Dermis blood vessel endothelial cell (primary cell): ENCODE measurements at regions not wholly inside any gene's neighbourhood (a gene's known extent, or its start where the extent isn't known, plus 50 kb on each side); places are given as distances from the start of the nearest gene placed in this dataset.
"Not testable (repeated sequence)": the region's sequence is repeated elsewhere in the genome, so short reads cannot be mapped to it uniquely, and the experiment has no call there.

Experiments used
- DNase-seq: peaks from one replicate; pipeline ENCODE4 v3.0.0; 2010

DNA sequence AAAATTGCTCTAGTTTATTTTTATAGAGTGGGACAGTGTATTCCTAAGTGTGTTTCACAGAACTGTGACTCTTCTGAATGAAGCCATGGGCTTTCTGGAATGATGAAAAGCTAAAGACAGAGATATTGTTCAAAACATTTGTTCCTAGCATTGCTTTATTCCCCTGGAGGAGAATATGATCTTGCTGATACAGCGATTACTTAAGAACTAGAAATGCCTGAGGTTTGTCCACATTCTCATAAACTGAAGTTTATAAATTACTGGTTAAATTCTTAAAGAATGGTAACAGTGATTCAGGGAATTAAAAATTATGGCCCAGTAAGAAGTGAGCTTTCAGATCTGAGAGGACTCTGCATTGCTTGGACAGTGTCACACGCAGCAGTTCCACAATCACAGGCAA, 690.3 kb downstream of the FAM181B start:
- DNase-seq, result no peak

DNA sequence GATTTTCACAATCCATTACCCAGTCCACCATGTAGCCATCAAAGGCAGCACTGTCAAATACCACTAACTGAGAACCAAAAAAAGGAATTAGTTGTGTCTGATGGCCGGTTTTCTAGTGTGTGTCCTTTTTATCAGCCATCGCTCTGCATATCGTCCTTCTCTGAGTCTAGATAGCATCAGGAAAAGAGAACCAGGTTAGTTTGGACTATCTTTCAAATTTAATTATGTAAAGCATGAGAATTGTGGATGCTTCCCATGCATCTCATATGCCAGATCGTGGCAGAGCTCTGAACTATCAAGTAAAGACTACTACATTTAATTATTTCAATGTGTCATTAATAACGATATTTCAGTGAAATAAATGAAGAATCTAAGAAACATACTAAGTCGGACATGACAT, 691.9 kb downstream of the FAM181B start:
- no peak for DNase-seq

DNA sequence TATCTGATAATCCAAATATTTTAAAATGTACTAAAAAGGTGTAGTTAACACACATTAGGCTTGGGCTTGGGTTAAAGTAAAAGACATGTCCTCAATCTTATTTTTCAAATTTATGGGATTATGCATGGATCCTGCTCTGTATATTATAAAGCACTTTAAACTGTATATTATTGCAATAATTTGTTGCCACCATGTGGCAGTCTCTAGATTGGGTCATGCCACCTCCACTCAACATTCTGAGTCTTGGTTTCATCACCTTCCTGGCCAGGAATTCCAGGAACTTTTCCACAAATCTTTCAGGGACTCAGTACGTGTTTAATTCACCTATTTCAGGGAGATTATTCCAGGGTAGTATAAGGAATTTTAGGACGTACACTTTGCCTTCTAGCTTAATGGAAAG, 695.5 kb downstream of the FAM181B start:
- DNase-seq, result no peak

DNA sequence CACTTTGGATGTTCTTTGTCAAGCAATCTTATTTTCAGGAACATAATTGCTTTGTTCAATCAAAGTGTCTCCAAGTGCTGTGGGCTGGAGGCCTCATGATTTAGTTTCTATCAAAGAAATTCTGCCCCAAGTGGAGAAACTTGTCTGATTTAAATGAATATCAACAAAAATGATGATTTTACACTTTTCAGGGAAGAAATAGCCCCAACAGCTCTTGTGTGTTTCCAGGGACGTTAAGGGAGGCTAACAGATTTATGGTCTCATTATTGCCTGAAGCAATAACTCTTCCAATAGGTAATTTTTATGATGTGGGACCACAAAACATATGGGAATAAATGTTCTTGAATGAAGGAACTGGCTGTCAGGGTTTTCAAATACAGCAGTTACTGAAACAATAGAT, 699.1 kb downstream of the FAM181B start:
- no peak for DNase-seq

DNA sequence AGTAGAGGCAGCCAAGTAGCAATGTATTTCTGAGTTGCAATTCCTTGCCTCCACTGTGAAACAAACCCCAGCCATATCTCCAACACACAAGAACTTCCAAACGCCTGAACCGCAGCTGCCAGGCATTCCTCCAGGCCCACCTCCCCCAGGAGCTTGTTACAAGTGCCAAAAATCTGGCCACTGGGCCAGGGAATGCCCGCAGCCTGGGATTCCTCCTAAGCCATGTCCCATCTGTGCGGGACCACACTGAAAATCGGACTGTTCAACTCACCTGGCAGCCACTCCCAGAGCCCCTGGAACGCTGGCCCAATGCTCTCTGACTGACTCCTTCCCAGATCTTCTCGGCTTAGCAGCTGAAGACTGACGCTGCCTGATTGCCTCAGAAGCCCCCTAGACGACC, 706.3 kb downstream of the FAM181B start:
- not testable (repeated sequence) for DNase-seq

DNA sequence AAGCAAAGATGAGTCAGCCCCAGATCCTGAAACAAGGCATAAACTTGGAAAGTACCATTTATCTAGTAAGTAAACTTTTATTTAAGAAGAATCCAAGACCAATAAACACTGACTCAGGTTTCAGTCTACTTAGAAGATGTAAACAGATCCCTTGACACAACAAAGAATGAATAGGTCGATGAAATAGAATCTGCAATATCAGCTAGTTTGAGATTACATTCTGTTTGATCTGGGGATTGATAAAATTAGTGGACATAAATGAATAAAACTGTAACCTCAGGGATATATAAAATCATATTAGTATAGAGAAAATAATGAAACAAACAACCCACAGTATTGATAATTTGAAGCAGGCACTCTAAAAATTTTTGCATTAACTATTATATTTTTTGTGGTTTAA, 708.9 kb downstream of the FAM181B start:
- no peak for DNase-seq

DNA sequence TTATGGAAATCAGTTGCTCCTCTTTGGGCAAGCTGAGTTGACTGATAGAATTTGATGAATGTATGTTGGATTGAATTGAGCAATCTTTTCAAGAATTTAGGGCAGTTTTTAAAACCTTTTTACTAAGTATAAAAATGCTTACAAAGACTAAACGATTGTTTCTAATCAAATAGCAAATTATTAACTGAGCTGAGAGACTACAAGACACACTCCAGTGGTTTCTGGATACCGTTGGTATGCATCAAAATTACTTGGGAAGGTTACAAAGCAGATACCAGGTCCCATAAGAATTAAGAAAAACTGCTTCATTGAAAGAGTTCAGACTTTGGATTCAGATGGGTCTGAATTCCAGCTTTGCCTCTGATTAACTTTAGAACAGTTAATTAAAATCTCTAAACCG, 721.4 kb downstream of the FAM181B start:
- DNase-seq, result no peak

DNA sequence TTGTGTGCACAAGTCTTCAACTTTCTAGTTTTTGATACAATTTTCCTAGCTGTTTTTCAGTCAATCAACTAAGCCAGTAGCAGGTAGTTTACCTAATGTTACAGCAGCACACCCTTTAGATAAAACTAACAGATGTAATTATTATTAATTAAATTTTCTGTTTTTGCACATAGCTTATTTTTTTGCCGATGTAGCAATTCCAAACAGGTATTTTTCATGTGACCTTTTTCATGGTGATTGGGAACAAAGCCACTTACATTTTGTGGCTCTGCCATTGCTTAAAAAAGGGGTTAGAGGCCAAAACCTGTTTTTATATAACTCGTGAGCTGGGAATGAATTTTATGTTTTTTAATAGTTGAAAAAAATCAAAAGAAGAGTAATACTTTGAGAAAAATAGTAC, 724.5 kb downstream of the FAM181B start:
- DNase-seq, result no peak

DNA sequence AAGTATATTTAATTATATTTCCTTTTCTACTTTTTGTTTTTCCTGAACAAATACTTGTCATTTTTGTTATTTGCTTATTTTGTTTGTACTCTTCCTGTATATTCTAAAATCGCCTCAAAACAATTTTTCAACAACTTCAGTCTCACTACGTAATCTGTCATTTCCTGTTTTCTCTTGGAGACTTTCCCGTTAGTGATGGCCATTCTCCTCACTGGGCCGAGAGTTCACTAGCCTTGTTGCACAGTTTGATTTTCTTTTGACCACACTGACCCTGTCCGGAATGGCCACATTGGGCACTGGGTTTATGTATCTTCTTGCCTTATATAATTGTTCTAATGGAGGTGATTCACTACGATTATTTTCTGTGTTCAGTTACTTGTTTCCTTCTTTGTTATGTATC, 726.1 kb downstream of the FAM181B start:
- DNase-seq, result no peak

DNA sequence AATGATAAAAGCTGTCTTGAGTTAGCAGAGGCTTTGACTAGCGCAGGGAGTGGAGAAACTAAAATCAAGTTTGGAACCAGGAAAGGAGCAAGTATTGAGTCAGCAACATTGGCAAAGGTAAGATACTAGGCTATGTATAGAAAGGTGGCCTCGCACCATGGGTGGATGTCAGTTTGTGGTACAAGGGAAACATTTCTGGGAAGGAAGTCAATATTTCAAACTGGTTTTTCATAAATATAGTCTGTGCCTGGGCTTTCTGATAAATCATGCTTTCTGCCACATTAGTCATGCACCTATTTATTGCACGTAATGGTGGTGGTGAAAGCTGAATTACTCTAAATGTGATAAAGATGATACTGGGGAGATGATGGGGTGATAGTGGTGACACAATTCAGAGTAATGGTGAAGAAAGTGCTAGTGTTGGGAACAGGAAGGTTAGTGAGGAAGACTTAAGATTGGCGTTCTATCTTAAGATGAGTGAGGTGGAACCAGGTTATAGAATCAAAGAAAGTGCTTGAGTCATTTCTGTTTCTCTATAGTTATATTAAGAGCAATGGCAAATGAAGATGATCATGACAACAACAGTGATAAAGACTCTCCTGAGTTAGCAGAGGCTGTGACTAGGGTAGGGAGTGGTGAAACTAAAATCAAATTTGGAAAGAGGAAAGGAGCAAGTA, 729.0 kb downstream of the FAM181B start:
- DNase-seq, result no peak

DNA sequence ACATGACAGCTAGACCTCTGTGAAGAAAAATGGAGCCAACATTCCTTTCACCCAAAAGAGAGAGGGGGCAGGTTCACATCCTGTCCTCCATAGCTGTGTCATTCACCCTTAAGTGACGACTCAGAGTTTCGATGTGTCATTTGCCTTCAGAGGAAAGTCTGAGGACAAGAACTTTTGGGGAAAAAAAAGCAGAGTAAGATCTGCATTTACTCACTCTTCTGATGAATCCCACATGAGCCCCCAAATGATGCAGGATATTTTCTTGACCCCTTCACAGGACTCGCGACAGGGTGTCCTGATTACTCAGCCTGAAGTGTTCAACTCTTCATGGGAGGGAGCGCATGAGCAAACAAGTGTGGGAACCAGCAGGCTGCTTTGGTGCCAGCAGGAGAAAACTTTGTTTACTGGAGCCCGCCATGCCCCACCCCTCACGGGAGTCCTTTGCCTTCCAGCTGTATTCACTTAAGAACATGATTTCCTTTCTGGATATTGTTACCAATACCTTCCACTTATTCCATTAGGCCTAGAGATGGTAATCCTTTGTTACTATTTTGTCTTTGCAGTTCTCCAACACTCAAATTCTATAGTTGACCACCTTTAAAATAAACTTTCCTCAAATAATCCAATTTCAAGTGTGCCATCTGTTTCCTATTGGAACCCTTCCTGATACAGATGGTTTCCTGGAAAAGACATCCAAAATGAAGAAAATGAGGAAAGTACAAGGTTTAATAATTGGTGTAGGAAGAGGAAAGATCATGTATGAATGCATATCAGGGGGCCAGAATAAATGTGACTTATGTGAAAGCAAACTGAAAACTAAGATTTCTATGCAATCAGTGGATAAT, 729.8 kb downstream of the FAM181B start:
- no peak for DNase-seq

DNA sequence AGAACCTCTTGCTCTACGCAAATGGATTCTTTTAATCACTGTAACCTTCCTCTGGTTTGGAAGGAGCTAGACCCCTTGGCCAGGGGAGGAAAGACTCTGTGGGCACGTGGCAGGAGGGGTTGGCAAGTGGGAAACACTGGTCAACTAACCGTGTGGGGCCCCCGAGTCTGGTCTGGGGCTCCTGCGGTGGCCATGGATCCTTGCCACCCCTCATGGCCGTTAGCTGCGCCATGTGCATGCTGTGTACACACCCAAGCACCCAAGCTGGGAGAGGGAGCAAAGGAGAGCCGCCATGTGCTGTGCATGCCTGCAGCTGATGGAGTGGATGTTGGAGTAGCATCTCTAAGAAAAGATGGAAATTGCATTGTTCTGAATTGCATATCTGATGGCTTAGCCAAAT, 730.6 kb downstream of the FAM181B start:
- no peak for DNase-seq

DNA sequence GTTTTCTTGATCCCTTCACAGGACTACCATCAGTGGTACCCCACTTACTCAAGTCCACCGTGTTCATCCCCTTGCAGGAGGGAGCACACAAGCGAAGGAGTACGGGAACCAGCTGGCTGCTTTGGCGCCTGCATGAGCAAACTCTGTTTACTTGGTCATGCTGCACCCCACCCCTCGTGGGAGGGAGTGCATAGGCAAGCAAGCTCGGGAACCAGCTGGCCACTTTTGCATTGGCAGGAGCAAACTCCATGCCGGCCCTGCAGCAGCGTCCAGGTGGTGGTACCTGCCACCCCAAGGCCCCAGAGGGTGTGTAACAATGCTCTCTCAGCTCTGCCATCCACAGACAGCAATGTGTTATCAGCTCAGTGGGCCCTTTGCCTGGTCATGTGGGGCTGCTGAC, 737.8 kb downstream of the FAM181B start:
- DNase-seq, result no peak

DNA sequence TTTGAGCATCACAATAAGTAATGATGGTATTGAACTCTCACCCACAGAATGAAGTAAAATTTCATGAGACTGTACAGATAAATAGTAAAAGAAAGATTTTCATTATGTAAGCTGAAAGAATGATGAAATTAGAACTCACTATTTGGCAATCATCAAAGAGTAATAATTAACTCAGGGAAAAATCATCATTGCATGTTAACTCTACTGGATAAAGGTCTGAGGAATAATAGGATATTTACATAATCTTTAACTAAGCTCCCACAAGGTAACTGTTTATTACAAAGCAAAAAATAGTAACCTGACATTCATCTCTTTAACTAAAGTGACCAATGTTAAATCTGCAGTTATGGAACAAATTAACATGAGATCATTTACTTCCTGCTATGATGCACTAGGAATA, 739.9 kb downstream of the FAM181B start:
- no peak for DNase-seq

DNA sequence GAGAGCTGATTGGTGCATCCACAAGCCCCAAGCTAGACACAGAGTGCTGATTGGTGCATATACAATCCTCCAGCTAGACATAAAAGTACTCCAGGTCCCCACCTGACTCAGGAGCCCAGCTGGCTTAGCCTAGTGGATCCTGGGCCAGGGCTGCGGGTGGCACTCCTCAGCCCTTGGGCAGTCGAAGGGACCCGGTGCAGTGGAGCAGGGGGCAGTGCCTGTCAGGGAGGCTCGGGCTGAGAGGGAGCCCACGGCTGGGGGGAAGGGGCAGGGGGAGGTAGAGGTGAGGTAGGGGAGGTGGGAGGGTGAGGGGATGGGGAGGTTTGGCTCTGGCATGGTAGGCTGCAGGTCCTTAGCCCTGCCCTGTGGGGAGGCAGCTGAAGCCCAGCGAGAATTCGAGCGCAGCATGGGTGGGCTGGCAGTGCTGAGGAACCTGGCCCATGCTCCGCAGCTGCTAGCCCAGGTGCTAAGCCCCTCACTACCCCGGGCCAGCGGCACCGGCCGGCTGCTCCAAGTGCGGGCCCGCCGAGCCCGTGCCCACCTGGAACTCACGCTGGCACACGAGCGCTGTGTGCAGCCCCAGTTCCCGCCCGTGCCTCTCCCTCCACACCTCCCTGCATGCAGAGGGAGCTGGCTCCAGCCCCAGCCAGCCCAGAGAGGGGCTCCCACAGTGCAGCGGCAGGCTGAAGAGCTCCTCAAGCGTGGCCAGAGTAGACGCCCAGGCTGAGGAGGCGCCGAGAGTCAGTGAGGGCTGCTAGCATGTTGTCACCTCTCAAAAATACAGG, 742.8 kb downstream of the FAM181B start:
- DNase-seq, result no peak

DNA sequence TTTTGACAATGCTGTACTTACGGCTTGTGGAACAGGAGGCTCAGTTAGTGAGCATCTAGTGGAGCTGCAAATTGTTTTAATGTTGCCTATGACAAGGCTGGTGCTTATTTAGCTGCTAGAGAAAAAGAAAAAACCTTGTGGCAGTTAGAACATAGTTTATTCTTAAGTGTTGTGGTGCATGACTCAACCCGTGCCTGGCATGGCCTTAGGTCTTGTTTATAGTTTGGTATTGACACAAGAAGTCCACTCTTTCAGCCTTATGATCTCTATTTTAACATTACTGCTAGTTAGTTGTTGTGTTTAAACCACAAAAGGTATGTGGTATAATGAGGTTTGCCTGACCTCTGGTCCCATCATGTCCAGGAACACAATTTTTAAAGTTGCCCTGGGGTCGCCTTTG, 744.6 kb downstream of the FAM181B start:
- DNase-seq, result no peak

DNA sequence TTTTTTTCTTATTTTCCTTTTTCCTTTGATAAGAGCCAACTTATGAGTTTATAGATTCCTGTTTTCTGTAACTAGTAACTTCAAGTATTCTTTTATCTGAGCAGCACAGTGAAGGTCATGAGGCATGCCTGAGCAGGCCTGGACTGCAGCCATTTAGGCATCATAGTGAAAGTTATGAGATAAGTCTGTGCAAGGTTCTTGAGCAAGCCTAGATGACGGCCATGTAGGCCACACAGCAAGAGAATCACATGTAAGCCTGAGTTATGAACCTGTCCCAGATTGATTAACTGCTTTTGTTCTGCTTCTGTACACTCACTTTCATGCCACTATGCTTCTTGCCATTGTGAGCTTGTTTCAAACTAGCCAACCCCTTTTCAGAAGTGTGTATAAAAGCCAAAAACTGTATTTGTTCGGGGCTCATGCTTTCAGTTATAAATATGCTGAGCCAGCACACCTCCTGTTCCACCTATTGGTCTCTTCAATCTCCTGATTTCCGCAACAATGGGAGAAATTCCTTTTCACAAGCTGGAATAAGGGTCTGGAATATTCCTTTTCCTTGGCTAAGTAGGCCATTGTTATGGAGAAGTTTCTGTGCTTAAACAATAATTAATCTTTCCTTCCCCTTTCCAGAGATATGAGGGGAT, 745.7 kb downstream of the FAM181B start:
- no peak for DNase-seq

DNA sequence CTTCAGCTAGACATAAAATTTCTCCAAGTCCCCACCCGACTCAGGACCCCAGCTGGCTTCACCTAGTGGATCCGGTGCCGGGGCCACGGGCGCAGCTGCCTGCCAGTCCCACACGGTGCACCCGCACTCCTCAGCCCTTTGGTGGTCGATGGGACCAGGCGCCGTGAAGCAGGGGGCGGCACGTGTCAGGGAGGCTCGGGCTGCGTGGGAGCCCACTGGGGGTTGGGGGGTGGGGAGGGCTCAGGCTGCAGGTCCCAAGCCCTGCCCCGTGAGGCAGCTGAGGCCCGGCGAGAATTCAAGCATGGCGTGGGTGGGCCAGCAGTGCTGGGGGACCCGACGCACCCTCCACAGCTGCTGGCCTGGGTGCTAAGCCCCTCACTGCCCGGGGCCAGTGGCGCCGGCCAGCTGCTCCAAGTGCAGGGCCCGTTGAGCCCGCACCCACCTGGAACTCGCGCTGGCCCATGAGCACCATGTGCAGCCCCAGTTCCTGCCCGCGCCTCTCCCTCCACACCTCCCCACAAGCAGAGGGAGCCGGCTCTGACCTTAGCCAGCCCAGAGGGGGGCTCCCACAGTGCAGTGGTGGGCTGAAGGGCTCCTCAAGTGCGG, 747.0 kb downstream of the FAM181B start:
- DNase-seq, result no peak

DNA sequence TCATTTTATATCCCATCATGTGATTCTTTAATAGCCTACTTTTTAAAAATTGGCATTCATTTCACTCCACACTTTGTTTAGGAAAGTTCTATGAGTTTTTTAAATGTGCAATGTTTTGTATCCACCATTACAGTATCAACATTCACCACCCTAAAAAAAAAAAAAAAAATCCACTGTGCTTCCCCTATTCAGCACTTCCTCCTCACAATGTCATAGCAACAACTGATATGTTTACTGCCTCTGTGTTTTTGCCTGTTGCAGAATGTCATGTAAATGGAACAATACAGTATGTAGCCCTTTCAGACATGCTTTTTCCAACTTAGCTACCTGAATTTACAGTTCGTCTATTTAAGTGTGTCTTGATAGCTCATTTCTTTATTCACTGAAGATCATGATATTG, 754.2 kb downstream of the FAM181B start:
- DNase-seq, result no peak

DNA sequence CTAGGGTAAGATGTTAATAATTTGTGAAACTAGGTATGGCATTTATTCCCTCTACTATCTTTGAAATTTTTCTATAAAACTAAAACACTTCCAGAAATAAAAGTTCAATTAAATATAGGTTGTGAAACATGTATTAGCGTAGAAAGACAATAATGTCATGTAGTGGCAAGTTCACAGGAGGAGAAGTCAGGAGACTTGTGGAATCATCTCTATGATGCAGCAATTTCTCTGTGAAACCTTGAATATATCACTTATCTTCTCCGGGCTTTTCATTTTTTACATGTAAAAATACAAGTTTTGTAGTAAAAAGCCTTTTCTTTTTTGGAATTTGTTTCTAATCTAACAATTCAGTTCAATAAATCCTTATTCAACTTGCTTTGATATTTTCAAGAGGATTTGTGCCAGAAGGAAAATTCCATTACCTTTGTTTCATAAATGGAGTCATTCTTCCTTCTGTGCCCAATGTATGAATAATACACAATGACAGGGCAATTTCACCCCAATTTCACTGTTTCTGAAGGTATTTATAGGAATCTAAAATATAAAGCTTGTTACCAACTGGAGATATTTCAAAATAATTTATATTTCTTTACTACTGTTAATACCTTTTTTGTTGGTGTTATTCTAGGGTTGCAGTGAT, 758.3 kb downstream of the FAM181B start:
- no peak for DNase-seq

DNA sequence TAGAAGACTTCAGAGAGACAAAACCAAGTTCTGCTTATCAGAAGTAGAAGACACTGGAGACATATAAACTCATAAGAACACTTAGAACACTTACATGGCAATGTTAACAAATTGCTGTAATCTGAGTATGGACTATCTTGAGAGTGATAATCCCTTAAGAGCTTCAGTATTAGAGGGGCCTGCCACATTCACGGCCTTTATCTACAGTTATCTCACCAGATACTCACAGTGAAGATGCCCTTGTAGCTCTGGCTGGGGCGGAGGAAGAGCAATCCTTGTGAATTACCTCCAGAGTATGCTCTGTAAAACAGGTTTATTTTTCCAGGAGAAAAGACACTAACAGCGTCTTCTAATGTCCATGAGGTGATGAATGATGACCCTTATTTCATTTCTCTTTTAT, 762.8 kb downstream of the FAM181B start:
- no peak for DNase-seq

DNA sequence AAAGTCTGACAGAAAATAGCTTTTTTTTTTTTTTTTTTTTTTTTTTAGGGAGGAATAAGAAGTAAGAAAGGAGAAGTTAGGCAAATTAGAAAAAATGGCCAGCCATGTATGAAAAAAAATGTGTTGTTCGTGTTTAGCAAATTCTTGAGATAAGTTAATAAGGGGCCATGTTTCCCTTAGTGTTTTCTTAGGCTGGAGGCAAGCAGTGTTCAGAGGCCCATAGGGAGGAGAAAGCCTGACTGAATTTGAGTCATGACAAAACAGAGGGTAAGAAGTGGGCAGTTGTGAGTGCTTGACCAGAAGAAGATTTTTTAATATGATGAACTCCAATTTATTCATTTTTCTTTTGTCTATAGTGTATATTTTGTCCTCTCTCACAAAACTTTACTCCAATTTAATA, 766.4 kb downstream of the FAM181B start:
- no peak for DNase-seq
